Neural cell (in vitro differentiated cells): ENCODE measurements at regions not wholly inside any gene's neighbourhood (a gene's known extent, or its start where the extent isn't known, plus 50 kb on each side); places are given as distances from the start of the nearest gene placed in this dataset.

Experiments
- H2AFZ ChIP-seq: fragments of 200-600, 300-800 bp; sonication (generic), shearing (Covaris generic); 2 replicates; pipeline ENCODE4 v1.6.0; 2014; ENCODE audit warnings: low read depth, mild to moderate bottlenecking, antibody characterized with exemption, low read length, moderate library complexity
- H3F3A ChIP-seq: fragments of 200-600 bp; shearing (Covaris generic); 2 replicates; pipeline ENCODE4 v1.6.1; 2016; ENCODE audit warnings: mild to moderate bottlenecking, moderate library complexity, mixed read lengths, antibody characterized with exemption, low read length; ENCODE audit not compliant: insufficient read depth, poor library complexity, severe bottlenecking
- H3K27ac ChIP-seq: fragments of 200-600, 300-800 bp; sonication (generic), shearing (Covaris generic); 2 replicates; pipeline ENCODE4 v1.5.1; 2014; ENCODE audit warnings: mild to moderate bottlenecking, low read length, moderate library complexity
- H3K27me3 ChIP-seq: fragments of 300-800, 200-600 bp; sonication (generic), shearing (Covaris generic); 2 replicates; pipeline ENCODE4 v1.6.0; 2014; ENCODE audit warnings: mild to moderate bottlenecking, low read depth, low read length, moderate library complexity; ENCODE audit not compliant: insufficient read depth
- H3K36me3 ChIP-seq: fragments of 300-800, 200-600 bp; sonication (generic), shearing (Covaris generic); 2 replicates; pipeline ENCODE4 v1.5.1; 2014; ENCODE audit warnings: mild to moderate bottlenecking, antibody characterized with exemption, low read length, moderate library complexity; ENCODE audit not compliant: insufficient read depth
- H3K4me2 ChIP-seq: fragments of 300-800, 200-600 bp; sonication (generic), shearing (Covaris generic); 2 replicates; pipeline ENCODE4 v1.6.0; 2014; ENCODE audit warnings: mild to moderate bottlenecking, low read length
- H3K4me3 ChIP-seq: fragments of 300-800, 200-600 bp; sonication (generic), shearing (Covaris generic); 2 replicates; pipeline ENCODE4 v1.5.1; 2014; ENCODE audit warnings: mild to moderate bottlenecking, low read length, moderate library complexity
- H3K79me2 ChIP-seq: fragments of 200-600 bp; shearing (Covaris generic); replicated peaks from 2 replicates; pipeline ENCODE4 v1.6.0; 2014; ENCODE audit warnings: mild to moderate bottlenecking, low read length, moderate library complexity; ENCODE audit not compliant: insufficient read depth
- H3K9ac ChIP-seq: fragments of 300-800, 200-600 bp; sonication (generic), shearing (Covaris generic); 2 replicates; pipeline ENCODE4 v1.6.1; 2016; ENCODE audit warnings: mild to moderate bottlenecking, low read length, mixed read lengths
- H3K9me2 ChIP-seq: fragments of 200-600 bp; shearing (Covaris generic); 2 replicates; pipeline ENCODE4 v1.6.1; 2016; ENCODE audit warnings: mild to moderate bottlenecking, low read length, mixed read lengths; ENCODE audit not compliant: insufficient read depth
- H3K9me3 ChIP-seq: fragments of 200-600, 300-800 bp; sonication (generic), shearing (Covaris generic); 2 replicates; pipeline ENCODE4 v1.6.1; 2016; ENCODE audit warnings: mild to moderate bottlenecking, mixed run types, low read length, moderate library complexity, mixed read lengths
- H4K20me1 ChIP-seq: fragments of 200-600 bp; shearing (Covaris generic); 2 replicates; pipeline ENCODE4 v1.6.1; 2016; ENCODE audit warnings: mild to moderate bottlenecking, mixed run types; ENCODE audit not compliant: insufficient read depth
- CTCF ChIP-seq: fragments of 450-650 bp; IDR thresholded peaks from 2 replicates; pipeline ENCODE4 v1.5.1; 2014; ENCODE audit warnings: antibody characterized with exemption, mild to moderate bottlenecking, moderate library complexity; ENCODE audit not compliant: poor library complexity, severe bottlenecking
- EP300 ChIP-seq: fragments of 450-650 bp; conservative IDR thresholded peaks from 2 replicates; pipeline ENCODE4 v1.6.1; 2014; ENCODE audit warnings: antibody characterized with exemption, mild to moderate bottlenecking, moderate library complexity; ENCODE audit not compliant: poor library complexity, severe bottlenecking
- EZH2 ChIP-seq: fragments of 200-600, 300-800 bp; shearing (Covaris generic), sonication (generic); IDR thresholded peaks from 2 replicates; pipeline ENCODE4 v1.6.1; 2014; ENCODE audit warnings: antibody characterized with exemption, low read length, borderline replicate concordance, mild to moderate bottlenecking; ENCODE audit not compliant: insufficient read depth, poor library complexity, severe bottlenecking
- MXI1 ChIP-seq: fragments of 450-650 bp; conservative IDR thresholded peaks from 2 replicates; pipeline ENCODE4 v1.6.1; 2014; ENCODE audit warnings: antibody characterized with exemption, mild to moderate bottlenecking; ENCODE audit not compliant: poor library complexity, severe bottlenecking
- POLR2AphosphoS5 ChIP-seq: IDR thresholded peaks from 2 replicates; pipeline ENCODE4 v1.6.1; 2012
- RAD21 ChIP-seq: fragments of 450-650 bp; conservative IDR thresholded peaks from 2 replicates; pipeline ENCODE4 v1.6.1; 2014; ENCODE audit warnings: antibody characterized with exemption, mild to moderate bottlenecking, moderate library complexity
- REST ChIP-seq: IDR thresholded peaks from 2 replicates; pipeline ENCODE4 v1.6.1; 2012; ENCODE audit warnings: borderline replicate concordance
- SMC3 ChIP-seq: fragments of 450-650 bp; conservative IDR thresholded peaks from 2 replicates; pipeline ENCODE4 v1.6.1; 2014; ENCODE audit warnings: antibody characterized with exemption, mild to moderate bottlenecking, moderate library complexity; ENCODE audit not compliant: poor library complexity
- TAF1 ChIP-seq: IDR thresholded peaks from 2 replicates; pipeline ENCODE4 v1.6.1; 2012; ENCODE audit warnings: low read depth

GRCh38 chr1:239757716-239758115 lies 334.0 kb upstream of the FMN2 start:
- Histone ChIP-seq H4K20me1 (no peaks in the 10 kb centered on the region), H3K27me3 (no peaks in the 10 kb centered on the region), H2AFZ (no peak overlapping the region), H3K9me3 (no peaks in the 10 kb centered on the region), H3K27ac (no peak overlapping the region), H3K36me3 (no peaks in the 10 kb centered on the region), H3F3A (no peaks in the 10 kb centered on the region), H3K79me2 (no peaks in the 10 kb centered on the region), H3K9ac (no peak overlapping the region), H3K4me2 (no peak overlapping the region), H3K4me3 (no peak overlapping the region), H3K9me2 (no peaks in the 10 kb centered on the region)
- no peak for TF ChIP-seq EZH2
- no peak for TF ChIP-seq POLR2AphosphoS5
- TF ChIP-seq RAD21: no peak

GRCh38 chr1:239758756-239759155 lies 332.9 kb upstream of the FMN2 start:
- TF ChIP-seq POLR2AphosphoS5: no peak
- Histone ChIP-seq H3F3A (no peaks in the 10 kb centered on the region), H3K4me3 (no peak overlapping the region), H3K27ac (no peak overlapping the region), H3K9me3 (no peaks in the 10 kb centered on the region), H3K79me2 (no peaks in the 10 kb centered on the region), H3K9ac (no peak overlapping the region), H2AFZ (no peak overlapping the region), H3K36me3 (no peaks in the 10 kb centered on the region), H4K20me1 (no peaks in the 10 kb centered on the region), H3K27me3 (no peaks in the 10 kb centered on the region), H3K9me2 (no peaks in the 10 kb centered on the region), H3K4me2 (no peak overlapping the region)

GRCh38 chr1:239761509-239761908 lies 330.2 kb upstream of the FMN2 start:
- Histone ChIP-seq H3K9me3 (no peaks in the 10 kb centered on the region), H4K20me1 (no peaks in the 10 kb centered on the region), H3K4me3 (no peak overlapping the region), H2AFZ (no peak overlapping the region), H3K27ac (no peak overlapping the region), H3K4me2 (no peak overlapping the region), H3K27me3 (no peaks in the 10 kb centered on the region), H3K79me2 (no peaks in the 10 kb centered on the region), H3K9ac (no peak overlapping the region), H3K9me2 (no peaks in the 10 kb centered on the region), H3K36me3 (no peaks in the 10 kb centered on the region), H3F3A (no peaks in the 10 kb centered on the region)
- TF ChIP-seq EP300 (no peak), TAF1 (no peak), EZH2 (no peak), SMC3 (no peak), CTCF (no peak), REST (no peak), MXI1 (no peak), POLR2AphosphoS5 (no peak)
